NOMO-1 treated with DMSO at 0.1 percent for 48 hours (cell line): ENCODE measurements at regions not wholly inside any gene's neighbourhood (a gene's known extent, or its start where the extent isn't known, plus 50 kb on each side); places are given as distances from the start of the nearest gene placed in this dataset.

ENCODE experiments used
- DNase-seq: peaks from one replicate; lab custom pipeline; 2025; ENCODE audit not compliant: unreplicated experiment; lab: John Stamatoyannopoulos, UW

- no peak for DNase-seq
Measured at GRCh38 chr7:109121599-109122300, 552.1 kb downstream of the DNAJB9 start.

DNA sequence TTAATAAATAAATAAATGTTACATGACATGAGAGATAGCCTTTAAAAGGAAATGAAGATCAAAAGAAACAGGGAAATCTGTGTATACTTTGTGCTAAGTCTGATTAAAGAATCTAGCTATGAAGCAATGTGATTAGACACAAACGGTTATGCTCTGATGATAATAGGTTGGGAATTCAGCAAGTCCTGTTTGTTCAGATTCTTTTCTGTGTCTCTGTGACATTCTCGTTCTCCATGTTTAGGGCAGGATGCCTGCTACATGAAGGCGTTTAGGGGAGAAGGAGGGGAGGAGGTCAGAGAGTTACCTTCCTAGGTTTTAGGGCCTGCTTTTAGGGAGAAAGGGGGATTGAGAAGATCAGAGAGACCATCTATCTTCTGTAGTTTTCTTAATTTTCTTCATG lies 555.3 kb downstream of the DNAJB9 start:
- DNase-seq = no peak

DNA sequence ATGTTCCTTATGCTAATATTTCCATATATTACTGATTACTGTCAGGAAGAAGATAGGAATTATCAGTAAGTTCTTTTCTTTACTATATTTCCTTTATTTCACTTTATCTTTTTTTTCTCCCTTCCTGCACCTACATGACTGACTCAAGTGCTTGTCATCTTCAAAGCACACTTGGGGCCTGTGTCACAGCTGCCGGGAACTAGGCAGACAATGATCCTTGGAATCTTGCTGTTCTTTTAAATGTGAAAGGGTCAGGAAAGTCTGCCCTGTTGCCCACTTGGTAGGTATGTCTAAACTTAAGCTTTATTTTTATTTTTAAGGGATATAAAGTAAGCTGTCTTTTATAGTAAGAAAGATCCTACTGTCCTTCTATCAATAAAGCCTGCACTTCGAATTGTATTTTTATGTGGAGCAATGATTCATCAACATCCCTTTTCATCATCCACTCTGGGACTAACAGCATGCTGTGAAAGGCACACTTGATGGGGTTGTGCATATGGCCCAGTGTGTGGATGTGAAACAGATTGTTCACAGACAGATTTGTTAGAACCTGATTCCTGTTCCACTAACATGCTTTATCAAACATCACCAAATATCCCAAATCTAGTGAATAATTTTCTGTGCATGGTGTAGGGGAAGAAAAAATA lies 556.9 kb downstream of the DNAJB9 start:
- DNase-seq = no peak

DNA sequence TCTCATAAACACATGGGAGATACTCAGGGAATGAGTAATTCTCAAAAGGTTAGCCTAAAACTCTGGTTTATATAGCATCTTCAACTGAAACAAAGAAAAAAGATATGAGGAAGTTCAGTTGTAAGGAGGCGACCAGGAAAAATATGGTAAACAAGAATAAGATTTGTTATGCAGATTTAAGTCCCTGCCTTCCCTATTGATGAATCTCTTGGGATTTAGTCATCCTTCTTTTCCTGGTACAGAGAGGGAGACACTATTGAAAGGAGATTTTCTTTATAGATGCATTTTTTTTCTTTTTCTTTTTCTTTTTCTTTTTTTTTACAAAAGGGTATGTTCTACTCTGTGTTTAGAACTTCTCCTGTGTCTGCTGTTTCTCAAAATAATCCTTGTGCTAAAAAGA lies 557.5 kb downstream of the DNAJB9 start:
- no peak for DNase-seq

GRCh38 chr7:109131141-109131540 lies 561.5 kb downstream of the DNAJB9 start:
- DNase-seq = no peak

DNA sequence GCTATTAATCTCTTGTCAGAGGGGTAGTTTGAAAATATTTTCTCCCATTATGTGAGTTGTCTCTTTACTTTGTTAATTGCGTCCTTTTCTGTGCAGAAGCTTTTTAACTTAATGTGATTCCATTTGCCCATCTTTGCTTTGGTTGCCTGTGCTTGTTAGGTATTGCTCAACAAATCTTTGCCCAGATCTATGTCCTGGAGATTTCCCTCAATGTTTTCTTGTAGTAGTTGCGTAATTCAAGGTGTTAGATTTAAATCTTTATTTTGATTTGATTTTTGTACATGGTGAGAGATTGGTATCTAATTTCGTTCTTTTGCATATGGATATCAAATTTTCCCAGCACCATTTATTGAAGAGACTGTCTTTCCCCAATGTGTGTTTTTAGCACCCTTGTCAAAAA lies 567.2 kb downstream of the DNAJB9 start:
- DNase-seq = no peak

- DNase-seq = no peak
Measured at GRCh38 chr7:109154748-109155147, 585.1 kb downstream of the DNAJB9 start.

DNA sequence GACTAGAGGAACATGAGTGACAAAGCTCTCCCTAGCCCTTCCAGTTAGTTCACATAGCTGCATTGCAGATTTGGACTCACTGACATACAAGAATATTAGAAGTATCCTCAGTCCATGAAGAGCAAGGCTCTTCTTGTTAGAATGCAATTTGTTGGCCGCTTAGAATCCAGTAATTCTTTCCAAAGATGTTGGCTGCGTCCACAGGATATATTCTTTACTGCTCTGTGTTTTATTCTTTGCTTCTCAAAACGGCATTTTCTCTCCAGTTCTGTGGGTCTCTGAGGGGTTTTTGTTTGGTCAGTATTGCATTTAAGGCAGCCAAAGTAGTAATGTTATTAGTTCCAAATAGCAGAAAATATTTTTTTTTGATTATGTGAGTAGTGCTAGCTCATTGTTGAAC lies 588.6 kb downstream of the DNAJB9 start:
- DNase-seq = no peak

- DNase-seq = no peak
Measured at GRCh38 chr7:109176661-109177060, 607.0 kb downstream of the DNAJB9 start.

GRCh38 chr7:109178342-109178741 lies 608.7 kb downstream of the DNAJB9 start:
- no peak for DNase-seq

DNA sequence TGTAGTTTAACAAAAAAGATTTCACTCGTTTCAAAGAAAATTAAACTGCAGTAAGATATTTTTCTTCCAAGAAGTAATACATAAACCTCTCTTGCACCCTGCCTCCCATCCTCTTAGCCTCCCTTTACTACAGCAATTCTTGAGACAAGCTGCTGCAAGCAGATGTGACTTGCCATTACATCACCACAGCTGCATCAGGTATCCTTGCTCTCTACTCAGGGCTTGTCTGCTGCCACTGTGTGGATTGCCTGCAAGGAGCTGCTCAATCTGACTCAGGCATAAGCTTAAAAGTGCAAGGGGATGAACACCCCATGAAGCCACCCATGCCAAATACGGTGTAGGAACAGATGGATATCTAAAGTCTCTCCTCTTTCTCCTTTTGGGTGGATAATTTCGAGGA lies 609.9 kb downstream of the DNAJB9 start:
- DNase-seq = no peak

- DNase-seq = no peak
Measured at GRCh38 chr7:109190766-109191398, 621.2 kb downstream of the DNAJB9 start.

DNA sequence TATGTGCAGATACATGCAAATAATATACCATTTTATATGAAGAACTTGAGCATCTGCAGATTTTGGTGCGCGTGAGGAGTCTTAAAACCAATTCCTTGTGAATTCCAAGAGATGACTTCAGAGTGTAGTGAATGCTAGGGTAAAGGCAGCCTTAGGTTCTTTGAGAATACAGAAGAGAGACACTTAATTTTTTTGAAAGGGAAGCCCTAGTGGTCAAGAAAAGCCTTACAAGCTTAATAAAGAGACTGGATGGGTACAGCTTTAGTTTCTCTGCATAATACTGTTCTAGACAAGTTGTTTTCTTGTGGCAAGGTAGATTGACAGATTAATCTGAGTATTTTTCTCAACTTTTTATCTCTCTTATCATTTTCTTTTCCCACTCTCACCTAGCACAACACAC lies 636.5 kb downstream of the DNAJB9 start:
- no peak for DNase-seq

DNA sequence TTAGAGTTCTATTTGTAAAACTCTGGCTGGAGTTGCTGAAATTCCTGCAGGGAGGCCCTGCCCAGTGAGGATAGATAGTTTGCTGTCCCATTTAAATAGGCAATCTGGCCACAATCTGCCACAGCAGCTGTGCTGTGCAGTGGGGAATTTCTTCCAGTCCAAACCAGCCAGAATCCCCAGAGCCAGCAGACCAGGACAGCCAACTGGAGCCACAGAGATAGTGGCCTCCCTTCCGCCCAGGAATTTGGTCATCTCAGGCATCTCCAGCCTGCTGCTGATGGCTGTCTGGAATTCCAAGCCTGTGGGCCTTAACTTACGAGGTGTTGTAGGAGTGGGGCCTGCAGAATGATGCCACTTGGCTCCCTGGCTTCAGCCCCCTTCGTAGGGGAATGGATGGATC lies 643.4 kb downstream of the DNAJB9 start:
- no peak for DNase-seq

DNA sequence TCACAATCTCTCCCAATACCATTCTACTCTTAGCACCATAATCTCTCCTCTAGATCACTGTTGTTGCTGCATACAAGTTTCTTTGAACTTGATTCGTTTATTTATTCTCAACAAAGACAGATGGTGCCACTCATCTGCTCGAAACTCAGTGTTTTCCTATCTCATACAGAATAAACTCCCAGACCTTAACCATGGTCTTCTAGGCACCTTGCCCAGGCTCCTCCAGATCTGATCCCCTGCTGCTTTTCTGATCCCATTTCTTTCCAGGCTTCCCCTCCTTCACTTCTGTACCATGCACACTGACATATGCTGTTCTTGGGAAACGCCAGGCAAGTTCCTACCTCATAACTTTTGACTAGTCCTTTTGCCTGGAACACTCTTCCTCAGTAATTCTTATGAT lies 645.7 kb downstream of the DNAJB9 start:
- no peak for DNase-seq

- no peak for DNase-seq
Measured at GRCh38 chr7:109224100-109224499, 654.4 kb downstream of the DNAJB9 start.

- DNase-seq = no peak
Measured at GRCh38 chr7:109226699-109227098, 657.0 kb downstream of the DNAJB9 start.

- DNase-seq = no peak
Measured at GRCh38 chr7:109235316-109235715, 665.6 kb downstream of the DNAJB9 start.

- DNase-seq = no peak
Measured at GRCh38 chr7:109246330-109247077, 676.8 kb downstream of the DNAJB9 start.

DNA sequence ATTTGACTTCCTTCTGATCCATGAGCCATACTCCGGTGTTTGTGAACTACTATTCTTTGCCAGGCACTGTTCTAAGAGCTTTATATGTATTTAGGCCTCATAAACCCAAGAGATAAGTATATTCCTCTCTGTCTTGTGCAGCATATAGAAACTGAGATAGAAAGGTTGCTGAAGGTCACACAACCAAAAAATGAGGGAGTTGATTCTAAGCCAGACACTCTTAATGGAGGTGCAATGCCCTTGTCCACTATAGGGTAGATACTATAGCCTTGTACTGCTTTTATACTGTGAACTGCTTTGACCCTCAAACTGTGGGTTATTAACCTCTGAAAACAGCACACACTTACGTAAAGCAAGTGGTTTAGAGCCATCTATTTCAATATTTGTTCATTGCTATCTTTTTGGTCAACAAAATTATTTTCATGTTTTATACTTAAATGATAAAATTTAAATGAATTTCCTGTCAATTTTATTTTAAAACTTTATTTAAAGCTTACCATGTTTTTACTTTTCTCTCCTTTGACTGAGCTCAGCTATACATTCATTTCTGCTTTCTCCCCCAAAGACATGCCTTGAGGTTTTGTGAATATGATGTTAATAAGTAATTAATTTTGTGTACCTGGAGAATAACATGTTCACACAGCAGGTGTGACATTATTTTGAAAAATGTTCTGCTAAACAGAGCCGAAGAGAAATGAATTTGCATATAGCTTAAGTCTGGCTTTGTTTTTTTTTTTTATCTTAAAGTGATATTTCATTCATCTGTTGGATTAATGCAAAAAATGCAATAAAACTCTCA lies 687.3 kb downstream of the DNAJB9 start:
- no peak for DNase-seq

- peak; percentile 32 for DNase-seq
Measured at GRCh38 chr7:109259151-109259550, 689.5 kb downstream of the DNAJB9 start.
